Ovary (tissue), 3 donors: ENCODE measurements at regions not wholly inside any gene's neighbourhood (a gene's known extent, or its start where the extent isn't known, plus 50 kb on each side); places are given as distances from the start of the nearest gene placed in this dataset.
"Not testable (repeated sequence)": the region's sequence is repeated elsewhere in the genome, so short reads cannot be mapped to it uniquely, and the experiment has no call there.

Source experiments
- CTCF ChIP-seq, 3 donors: fragments of 450-650 bp in 2 of 3; fragments of 200-600 bp in 1 of 3; IDR thresholded peaks; one replicate each; pipeline versions ENCODE4 v1.5.1 to v1.8.0; 2016 to 2022; ENCODE audit warnings: antibody characterized with exemption in 3 of 3, mild to moderate bottlenecking in 1 of 3
- EP300 ChIP-seq: sonication (generic); formaldehyde crosslinking; IDR thresholded peaks from one replicate; pipeline ENCODE4 v1.6.1; 2017; ENCODE audit warnings: antibody characterized with exemption
- donor health status: DM: no; HTN: no; CAD: no.

DNA sequence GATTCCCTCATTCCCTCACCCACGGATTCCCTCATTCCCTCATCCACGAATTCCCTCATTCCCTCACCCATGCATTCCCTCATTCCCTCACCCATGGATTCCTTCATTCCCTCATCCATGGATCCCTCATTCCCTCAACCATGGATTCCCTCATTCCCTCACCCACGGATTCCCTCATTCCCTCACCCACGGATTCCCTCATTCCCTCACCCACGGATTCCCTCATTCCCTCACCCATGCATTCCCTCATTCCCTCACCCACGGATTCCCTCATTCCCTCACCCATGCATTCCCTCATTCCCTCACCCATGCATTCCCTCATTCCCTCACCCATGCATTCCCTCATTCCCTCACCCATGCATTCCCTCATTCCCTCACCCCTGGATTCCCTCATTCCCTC, 238.0 kb downstream of the TTLL2 start:
- TF ChIP-seq EP300; CTCF (IDR thresholded peaks at IDR 0.05): not testable (repeated sequence)
